22Rv1 (cell line): ENCODE measurements at regions not wholly inside any gene's neighbourhood (a gene's known extent, or its start where the extent isn't known, plus 50 kb on each side); places are given as distances from the start of the nearest gene placed in this dataset.

ENCODE experiments used
- CTCF ChIP-seq: fragments of 450-650 bp; IDR thresholded peaks from 2 replicates; pipeline ENCODE4 v1.5.1; 2017; ENCODE audit warnings: mild to moderate bottlenecking
- ZFX ChIP-seq: fragments of 450-650 bp; IDR thresholded peaks from 2 replicates; pipeline ENCODE4 v1.6.1; 2017; ENCODE audit warnings: antibody characterized with exemption, borderline replicate concordance

- no peak for TF ChIP-seq CTCF
- TF ChIP-seq ZFX = no peak
These were observed 986.3 kb downstream of the TFAP2A start for GRCh38 chr6:9428421-9429172.
